SU-DHL-6 (cell line): ENCODE measurements at regions not wholly inside any gene's neighbourhood (a gene's known extent, or its start where the extent isn't known, plus 50 kb on each side); places are given as distances from the start of the nearest gene placed in this dataset.

Source experiments
- H2AFZ ChIP-seq: fragments of 200-600 bp; sonication (generic); 2 replicates; pipeline ENCODE4 v1.6.1; 2014; ENCODE audit warnings: low read depth, mild to moderate bottlenecking, moderate library complexity, mixed read lengths, antibody characterized with exemption, low read length; ENCODE audit not compliant: severe bottlenecking
- H3F3A ChIP-seq: fragments of 200-600 bp; shearing (Covaris generic); 2 replicates; pipeline ENCODE4 v1.6.0; 2016; ENCODE audit warnings: antibody characterized with exemption, mild to moderate bottlenecking; ENCODE audit not compliant: insufficient read depth
- H3K27ac ChIP-seq: fragments of 200-600 bp; sonication (generic); 2 replicates; pipeline ENCODE4 v1.5.1; 2016; ENCODE audit warnings: low read depth, mild to moderate bottlenecking, low read length, moderate library complexity, mixed read lengths
- H3K27me3 ChIP-seq: fragments of 200-600 bp; sonication (generic), shearing (Covaris generic); 2 replicates; pipeline ENCODE4 v1.6.0; 2014; ENCODE audit warnings: mild to moderate bottlenecking, low read length
- H3K36me3 ChIP-seq: fragments of 200-600 bp; sonication (generic); 2 replicates; pipeline ENCODE4 v1.6.1; 2014; ENCODE audit warnings: mild to moderate bottlenecking, low read length, mixed read lengths
- H3K4me2 ChIP-seq: fragments of 300-600, 200-600 bp; shearing (Covaris generic), sonication (generic); 2 replicates; pipeline ENCODE4 v1.6.0; 2014; ENCODE audit warnings: low read length, low read depth, mild to moderate bottlenecking; ENCODE audit not compliant: poor library complexity, severe bottlenecking
- H3K4me3 ChIP-seq: fragments of 200-600 bp; sonication (generic); 2 replicates; pipeline ENCODE4 v1.5.1; 2014; ENCODE audit warnings: antibody characterized with exemption, low read length, mild to moderate bottlenecking, mixed read lengths; ENCODE audit not compliant: insufficient read depth, poor library complexity, severe bottlenecking
- H3K79me2 ChIP-seq: fragments of 200-600 bp; sonication (generic); 2 replicates; pipeline ENCODE4 v1.6.1; 2014; ENCODE audit warnings: mild to moderate bottlenecking, low read length, moderate library complexity; ENCODE audit not compliant: insufficient read depth
- H3K9ac ChIP-seq: fragments of 200-600 bp; sonication (generic); 2 replicates; pipeline ENCODE4 v1.7.0; 2014; ENCODE audit warnings: mild to moderate bottlenecking, low read length
- H3K9me2 ChIP-seq: fragments of 200-600 bp; sonication (generic); replicated peaks from 2 replicates; pipeline ENCODE4 v1.6.1; 2014; ENCODE audit warnings: low read length; ENCODE audit not compliant: insufficient read depth
- H3K9me3 ChIP-seq: fragments of 200-600 bp; sonication (generic); 2 replicates; pipeline ENCODE4 v1.6.1; 2014; ENCODE audit warnings: low read length, mixed read lengths; ENCODE audit not compliant: insufficient read depth
- H4K20me1 ChIP-seq: fragments of 200-600 bp; sonication (generic); 2 replicates; pipeline ENCODE4 v1.6.1; 2014; ENCODE audit warnings: low read depth, mild to moderate bottlenecking, antibody characterized with exemption, low read length, moderate library complexity, mixed read lengths
- EZH2phosphoT487 ChIP-seq: fragments of 200-600 bp; sonication (generic), shearing (Covaris generic); conservative IDR thresholded peaks from 2 replicates; pipeline ENCODE4 v1.6.1; 2018; ENCODE audit warnings: mild to moderate bottlenecking, antibody characterized with exemption, low read length, moderate library complexity, mixed read lengths
- TF ChIP-seq, protein P1 (sequence below): fragments of 200-600 bp; sonication (generic); IDR thresholded peaks from one replicate; pipeline ENCODE4 v1.5.1; 2017; ENCODE audit warnings: antibody characterized with exemption, mild to moderate bottlenecking, low read length, moderate library complexity; ENCODE audit not compliant: insufficient read depth, poor library complexity, severe bottlenecking

DNA sequence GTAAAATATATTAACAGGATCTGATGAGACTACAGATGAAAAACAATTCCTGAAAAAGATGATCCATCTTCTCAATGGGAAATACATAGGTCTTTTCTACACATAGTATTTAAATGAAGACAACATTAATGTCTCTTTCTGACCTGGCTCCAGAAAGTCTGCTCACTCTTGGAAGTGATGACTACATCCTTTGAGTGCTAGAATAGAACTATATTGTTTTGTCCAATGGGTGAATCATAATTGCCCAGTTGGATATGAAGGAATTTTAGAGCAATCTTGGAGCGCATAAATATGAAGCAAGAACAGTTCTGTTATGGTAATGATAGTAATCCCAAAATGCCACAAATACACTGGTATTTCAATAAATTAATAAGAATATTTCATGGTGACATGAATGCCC, 322.1 kb downstream of the DEPDC1B start:
- H3K79me2 ChIP-seq: no peaks in the 10 kb centered on the region
- no peak overlapping the region for H3K4me2 ChIP-seq
- H3K27ac ChIP-seq: no peak overlapping the region
- no peak overlapping the region for H2AFZ ChIP-seq
- H3K9ac ChIP-seq: no peak overlapping the region
- H3K27me3 ChIP-seq: no peaks in the 10 kb centered on the region
- no peaks in the 10 kb centered on the region for H3K9me2 ChIP-seq
- H3F3A ChIP-seq: no peaks in the 10 kb centered on the region
- H3K36me3 ChIP-seq: no peaks in the 10 kb centered on the region
- no peaks in the 10 kb centered on the region for H3K9me3 ChIP-seq
- TF ChIP-seq EZH2phosphoT487: no peak
- TF ChIP-seq, protein P1, sequence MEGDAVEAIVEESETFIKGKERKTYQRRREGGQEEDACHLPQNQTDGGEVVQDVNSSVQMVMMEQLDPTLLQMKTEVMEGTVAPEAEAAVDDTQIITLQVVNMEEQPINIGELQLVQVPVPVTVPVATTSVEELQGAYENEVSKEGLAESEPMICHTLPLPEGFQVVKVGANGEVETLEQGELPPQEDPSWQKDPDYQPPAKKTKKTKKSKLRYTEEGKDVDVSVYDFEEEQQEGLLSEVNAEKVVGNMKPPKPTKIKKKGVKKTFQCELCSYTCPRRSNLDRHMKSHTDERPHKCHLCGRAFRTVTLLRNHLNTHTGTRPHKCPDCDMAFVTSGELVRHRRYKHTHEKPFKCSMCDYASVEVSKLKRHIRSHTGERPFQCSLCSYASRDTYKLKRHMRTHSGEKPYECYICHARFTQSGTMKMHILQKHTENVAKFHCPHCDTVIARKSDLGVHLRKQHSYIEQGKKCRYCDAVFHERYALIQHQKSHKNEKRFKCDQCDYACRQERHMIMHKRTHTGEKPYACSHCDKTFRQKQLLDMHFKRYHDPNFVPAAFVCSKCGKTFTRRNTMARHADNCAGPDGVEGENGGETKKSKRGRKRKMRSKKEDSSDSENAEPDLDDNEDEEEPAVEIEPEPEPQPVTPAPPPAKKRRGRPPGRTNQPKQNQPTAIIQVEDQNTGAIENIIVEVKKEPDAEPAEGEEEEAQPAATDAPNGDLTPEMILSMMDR: no peak
- no peak overlapping the region for H3K4me3 ChIP-seq
- no peaks in the 10 kb centered on the region for H4K20me1 ChIP-seq

DNA sequence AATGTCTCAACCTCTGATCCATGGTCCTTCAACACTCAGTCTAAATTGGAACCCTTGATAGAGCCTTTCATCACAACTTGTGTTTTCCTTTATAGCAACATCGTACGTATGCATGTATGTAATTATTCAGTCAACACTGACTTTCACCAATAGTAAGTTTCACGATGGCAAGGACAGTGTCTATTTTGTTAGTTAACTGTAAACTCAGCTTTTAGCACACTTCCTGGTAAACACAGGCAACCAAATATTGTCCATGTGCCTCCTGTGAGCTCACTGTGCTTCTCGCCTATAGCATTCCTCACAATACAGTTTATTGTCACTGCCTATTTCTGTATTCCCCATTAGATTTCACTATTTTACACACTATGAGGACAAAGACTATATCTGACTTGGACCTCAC, 323.1 kb downstream of the DEPDC1B start:
- no peaks in the 10 kb centered on the region for H3K9me3 ChIP-seq
- H3K9ac ChIP-seq: no peak overlapping the region
- no peak overlapping the region for H3K4me2 ChIP-seq
- no peak overlapping the region for H3K4me3 ChIP-seq
- no peaks in the 10 kb centered on the region for H3K79me2 ChIP-seq
- H2AFZ ChIP-seq: no peak overlapping the region
- H3K27me3 ChIP-seq: no peaks in the 10 kb centered on the region
- H3K9me2 ChIP-seq: no peaks in the 10 kb centered on the region
- H3F3A ChIP-seq: no peaks in the 10 kb centered on the region
- H3K36me3 ChIP-seq: no peaks in the 10 kb centered on the region
- no peak overlapping the region for H3K27ac ChIP-seq
- TF ChIP-seq, protein P1: no peak
- no peak for TF ChIP-seq EZH2phosphoT487
- no peaks in the 10 kb centered on the region for H4K20me1 ChIP-seq

DNA sequence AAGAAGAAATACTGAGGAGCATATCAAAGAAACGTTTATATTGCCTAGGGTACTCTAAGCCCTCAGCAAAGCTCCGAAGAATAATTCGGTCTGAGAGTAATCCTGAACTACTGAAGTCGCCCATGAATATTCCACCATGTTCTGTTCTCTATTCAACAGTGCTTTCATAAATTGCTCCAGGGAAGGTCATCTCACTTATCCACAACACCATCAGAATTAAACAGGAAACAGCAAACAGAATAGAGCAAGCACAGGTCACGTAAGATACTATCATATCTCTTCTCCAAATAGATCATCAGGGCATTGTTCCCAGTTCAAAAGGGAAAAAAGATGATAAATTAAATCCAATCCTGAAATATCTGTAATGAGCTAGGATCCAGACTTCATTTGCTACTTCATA, 325.6 kb downstream of the DEPDC1B start:
- Histone ChIP-seq H2AFZ (no peak overlapping the region), H3K4me3 (no peak overlapping the region)

More for the DNA sequence above, 325.6 kb downstream of the DEPDC1B start:
- no peaks in the 10 kb centered on the region for H4K20me1 ChIP-seq
- no peaks in the 10 kb centered on the region for H3K79me2 ChIP-seq
- TF ChIP-seq, protein P1: no peak
- no peak for TF ChIP-seq EZH2phosphoT487
- H3F3A ChIP-seq: no peaks in the 10 kb centered on the region
- no peak overlapping the region for H3K9ac ChIP-seq
- H3K9me3 ChIP-seq: no peaks in the 10 kb centered on the region
- no peaks in the 10 kb centered on the region for H3K9me2 ChIP-seq
- H3K4me2 ChIP-seq: no peak overlapping the region
- H3K27ac ChIP-seq: no peak overlapping the region
- no peaks in the 10 kb centered on the region for H3K36me3 ChIP-seq
- no peaks in the 10 kb centered on the region for H3K27me3 ChIP-seq
